ENCODE measurements at regions not wholly inside any gene's neighbourhood (a gene's known extent, or its start where the extent isn't known, plus 50 kb on each side); places are given as distances from the start of the nearest gene placed in this dataset.

DNA sequence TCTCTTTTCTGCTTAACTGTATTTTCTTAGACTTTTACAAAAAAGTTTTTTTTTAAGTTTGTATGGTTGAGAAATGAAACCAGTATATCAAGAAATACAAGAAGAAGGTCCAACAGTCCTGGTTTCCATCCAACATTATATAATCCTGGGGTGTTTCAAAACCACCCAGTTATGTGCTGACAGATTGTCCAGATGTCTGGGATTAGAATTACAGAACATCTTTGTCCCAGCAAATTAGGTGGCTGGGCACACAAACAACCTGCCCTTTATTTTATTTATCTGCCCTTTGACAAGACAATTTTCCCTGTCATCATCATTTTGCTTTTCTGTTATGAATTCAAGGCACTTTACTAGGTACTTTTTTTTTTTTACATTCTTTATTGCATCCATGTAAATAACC, 622.1 kb downstream of the PLPP3 start:
- Histone ChIP-seq H3K4me2 (ENCODE audit: control insufficient read depth, insufficient read depth) (no peak overlapping the region), H3K79me2 (ENCODE audit: control insufficient read depth, insufficient read depth, low read length) (no peaks in the 10 kb centered on the region), H3K27me3 (replicated peaks in 1 of 2; ENCODE audit: control insufficient read depth in 2 of 2, insufficient read depth in 2 of 2, low read length in 1 of 2) (no peaks in the 10 kb centered on the region; a peak in 1 of 4 replicates), H3K9me3 (replicated peaks; ENCODE audit: control insufficient read depth, insufficient read depth, low read length) (no peaks in the 10 kb centered on the region; the same call in 2 of the 3 replicates), H3K36me3 (ENCODE audit: control insufficient read depth in 2 of 2, insufficient read depth in 2 of 2, low read length in 1 of 2) (no peaks in the 10 kb centered on the region), H3K4me1 (ENCODE audit: control insufficient read depth, insufficient read depth, low read length) (no peaks in the 10 kb centered on the region), H4K20me1 (ENCODE audit: control insufficient read depth, insufficient read depth) (no peaks in the 10 kb centered on the region), H2AFZ (ENCODE audit: control insufficient read depth, low read depth, low read length) (no peak overlapping the region), H3K9ac (ENCODE audit: control insufficient read depth, insufficient read depth, low read length) (no peak overlapping the region), H3K27ac (ENCODE audit: control insufficient read depth, insufficient read depth) (no peak overlapping the region), H3K4me3 (no peak overlapping the region)
- FAIRE-seq (no peak), ATAC-seq (no peak), DNase-seq (ENCODE audit: low read depth, low spot score) (no peak)
- in situ Hi-C loops (cut with MboI) (no loop called here), intact Hi-C loops (cut with micrococcal nuclease; ENCODE audit: unreplicated experiment) (no loop called here)
- CTCF ChIA-PET = no interaction called here
- SMC1A ChIA-PET (ENCODE audit: uncharacterized antibody, unreplicated experiment) = interaction anchor here (0.6 to 1.5 kb wide), 4 partner anchors 11 to 500 kb away, joined by 3 to 5 read pairs (median 3); no protein-coding TSS in a partner anchor
- RAD21 ChIA-PET (ENCODE audit: unreplicated experiment) = interaction anchor here (0.7 to 1.2 kb wide), 2 partner anchors 31 to 176 kb away, joined by 3 to 6 read pairs; no protein-coding TSS in a partner anchor
- no TSS peak for BruUV-seq (replicated peaks)
- POLR2A ChIA-PET = no interaction called here
- TF ChIP-seq NR2F1 (conservative IDR thresholded peaks at IDR 0.05) = no peak
- no peak for TF ChIP-seq NFYB (IDR thresholded peaks at IDR 0.05; ENCODE audit: insufficient read depth, low read depth, low read length)
- TF ChIP-seq, protein P1, sequence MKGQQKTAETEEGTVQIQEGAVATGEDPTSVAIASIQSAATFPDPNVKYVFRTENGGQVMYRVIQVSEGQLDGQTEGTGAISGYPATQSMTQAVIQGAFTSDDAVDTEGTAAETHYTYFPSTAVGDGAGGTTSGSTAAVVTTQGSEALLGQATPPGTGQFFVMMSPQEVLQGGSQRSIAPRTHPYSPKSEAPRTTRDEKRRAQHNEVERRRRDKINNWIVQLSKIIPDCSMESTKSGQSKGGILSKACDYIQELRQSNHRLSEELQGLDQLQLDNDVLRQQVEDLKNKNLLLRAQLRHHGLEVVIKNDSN (IDR thresholded peaks at IDR 0.05; ENCODE audit: borderline replicate concordance, extremely low read length, insufficient read depth, low read depth, low read length) = no peak
- no peak for TF ChIP-seq YY1 (IDR thresholded peaks at IDR 0.05; ENCODE audit: low read depth, low read length)
- TF ChIP-seq TCF3 (IDR thresholded peaks at IDR 0.05; ENCODE audit: borderline replicate concordance, insufficient read depth, low read depth, low read length) = no peak
- no peak for TF ChIP-seq TARDBP (IDR thresholded peaks at IDR 0.05; ENCODE audit: borderline replicate concordance)
- TF ChIP-seq ZBTB33 (IDR thresholded peaks at IDR 0.05) = no peak
- TF ChIP-seq E2F4 (IDR thresholded peaks at IDR 0.05; ENCODE audit: low read depth, low read length) = no peak
- TF ChIP-seq ESRRA (IDR thresholded peaks at IDR 0.05; ENCODE audit: low read length) = no peak
- no peak for TF ChIP-seq HSF1 (IDR thresholded peaks at IDR 0.05; ENCODE audit: low read depth, low read length)
- TF ChIP-seq ZNF592 (IDR thresholded peaks at IDR 0.05) = no peak
- TF ChIP-seq, protein P2, sequence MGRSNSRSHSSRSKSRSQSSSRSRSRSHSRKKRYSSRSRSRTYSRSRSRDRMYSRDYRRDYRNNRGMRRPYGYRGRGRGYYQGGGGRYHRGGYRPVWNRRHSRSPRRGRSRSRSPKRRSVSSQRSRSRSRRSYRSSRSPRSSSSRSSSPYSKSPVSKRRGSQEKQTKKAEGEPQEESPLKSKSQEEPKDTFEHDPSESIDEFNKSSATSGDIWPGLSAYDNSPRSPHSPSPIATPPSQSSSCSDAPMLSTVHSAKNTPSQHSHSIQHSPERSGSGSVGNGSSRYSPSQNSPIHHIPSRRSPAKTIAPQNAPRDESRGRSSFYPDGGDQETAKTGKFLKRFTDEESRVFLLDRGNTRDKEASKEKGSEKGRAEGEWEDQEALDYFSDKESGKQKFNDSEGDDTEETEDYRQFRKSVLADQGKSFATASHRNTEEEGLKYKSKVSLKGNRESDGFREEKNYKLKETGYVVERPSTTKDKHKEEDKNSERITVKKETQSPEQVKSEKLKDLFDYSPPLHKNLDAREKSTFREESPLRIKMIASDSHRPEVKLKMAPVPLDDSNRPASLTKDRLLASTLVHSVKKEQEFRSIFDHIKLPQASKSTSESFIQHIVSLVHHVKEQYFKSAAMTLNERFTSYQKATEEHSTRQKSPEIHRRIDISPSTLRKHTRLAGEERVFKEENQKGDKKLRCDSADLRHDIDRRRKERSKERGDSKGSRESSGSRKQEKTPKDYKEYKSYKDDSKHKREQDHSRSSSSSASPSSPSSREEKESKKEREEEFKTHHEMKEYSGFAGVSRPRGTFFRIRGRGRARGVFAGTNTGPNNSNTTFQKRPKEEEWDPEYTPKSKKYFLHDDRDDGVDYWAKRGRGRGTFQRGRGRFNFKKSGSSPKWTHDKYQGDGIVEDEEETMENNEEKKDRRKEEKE (IDR thresholded peaks at IDR 0.05) = no peak
